DMS53 treated with DMSO at 0.1 percent for 48 hours (cell line): ENCODE measurements at regions not wholly inside any gene's neighbourhood (a gene's known extent, or its start where the extent isn't known, plus 50 kb on each side); places are given as distances from the start of the nearest gene placed in this dataset.
A peak's percentile ranks its signal among the peaks of the same experiment; 100 is the strongest.

Source experiments
- DNase-seq: peaks from one replicate; lab custom pipeline; 2025; ENCODE audit not compliant: unreplicated experiment; lab: John Stamatoyannopoulos, UW

- no peak for DNase-seq
Measured at GRCh38 chr2:18200771-18201170, 322.3 kb downstream of the KCNS3 start.

GRCh38 chr2:18198677-18199076 is 320.2 kb downstream of the KCNS3 start:
- no peak for DNase-seq

- no peak for DNase-seq
Measured at GRCh38 chr2:18194161-18194560, 315.7 kb downstream of the KCNS3 start.

GRCh38 chr2:18186816-18187613 is 308.5 kb downstream of the KCNS3 start:
- DNase-seq = no peak

GRCh38 chr2:18182861-18183260 is 304.4 kb downstream of the KCNS3 start:
- no peak for DNase-seq

- no peak for DNase-seq
Measured at GRCh38 chr2:18180912-18181311, 302.4 kb downstream of the KCNS3 start.

GRCh38 chr2:18180031-18180610 is 301.7 kb downstream of the KCNS3 start:
- DNase-seq = no peak

- peak; percentile 13 for DNase-seq
Measured at GRCh38 chr2:18178736-18179349, 300.4 kb downstream of the KCNS3 start.

GRCh38 chr2:18176679-18177215 is 298.3 kb downstream of the KCNS3 start:
- no peak for DNase-seq

- DNase-seq = no peak
Measured at GRCh38 chr2:18172607-18173006, 294.1 kb downstream of the KCNS3 start.

- DNase-seq = no peak
Measured at GRCh38 chr2:18171191-18172139, 293.0 kb downstream of the KCNS3 start.

- DNase-seq = no peak
Measured at GRCh38 chr2:18170642-18171041, 292.2 kb downstream of the KCNS3 start.

GRCh38 chr2:18169893-18170175 is 291.4 kb downstream of the KCNS3 start:
- DNase-seq = no peak

GRCh38 chr2:18169121-18169892 is 290.8 kb downstream of the KCNS3 start:
- DNase-seq = no peak

GRCh38 chr2:18167871-18168270 is 289.4 kb downstream of the KCNS3 start:
- no peak for DNase-seq

- DNase-seq = no peak
Measured at GRCh38 chr2:18161681-18162080, 283.2 kb downstream of the KCNS3 start.

GRCh38 chr2:18159896-18160295 is 281.4 kb downstream of the KCNS3 start:
- DNase-seq = no peak

- no peak for DNase-seq
Measured at GRCh38 chr2:18156421-18156820, 278.0 kb downstream of the KCNS3 start.

GRCh38 chr2:18156002-18156401 is 277.5 kb downstream of the KCNS3 start:
- DNase-seq = no peak

GRCh38 chr2:18154812-18155211 is 276.3 kb downstream of the KCNS3 start:
- no peak for DNase-seq
